Thoracic aorta (tissue), 2 donors: ENCODE measurements at regions not wholly inside any gene's neighbourhood (a gene's known extent, or its start where the extent isn't known, plus 50 kb on each side); places are given as distances from the start of the nearest gene placed in this dataset.

Experiments used
- ATAC-seq: fragments of 150-250 bp; one replicate; pipeline ENCODE4 v1.8.0; 2017; ENCODE audit warnings: low read depth; ENCODE audit not compliant: insufficient number of reproducible peaks, low FRiP score
- DNase-seq: peaks from one replicate; pipeline ENCODE4 v3.0.0-alpha.2; 2020; ENCODE audit warnings: low spot score
- H3K27ac ChIP-seq, 2 donors: fragments of 200-600 bp; sonication (generic); 1 replicate in 1 of 2; 2 replicates in 1 of 2; pipeline ENCODE4 v1.5.1; 2016; ENCODE audit warnings: mild to moderate bottlenecking in 2 of 2, moderate library complexity in 2 of 2
- H3K27me3 ChIP-seq: fragments of 200-600 bp; sonication (generic); replicated peaks from 2 replicates; pipeline ENCODE4 v1.6.0; 2016; ENCODE audit warnings: mild to moderate bottlenecking; ENCODE audit not compliant: insufficient read depth
- H3K36me3 ChIP-seq: fragments of 200-600 bp; sonication (generic); one replicate; pipeline ENCODE4 v1.5.1; 2016
- H3K4me1 ChIP-seq, 2 donors: fragments of 200-600 bp; sonication (generic); 1 replicate in 1 of 2; 2 replicates in 1 of 2; pipeline versions ENCODE4 v1.5.1 to v1.6.0; 2016; ENCODE audit warnings: low read depth in 2 of 2, mild to moderate bottlenecking in 1 of 2; ENCODE audit not compliant: control insufficient read depth in 1 of 2
- H3K4me3 ChIP-seq: fragments of 200-600 bp; sonication (generic); 2 replicates; pipeline ENCODE4 v1.5.1; 2016; ENCODE audit warnings: mild to moderate bottlenecking
- H3K9me3 ChIP-seq: fragments of 200-600 bp; sonication (generic); 2 replicates; pipeline ENCODE4 v1.5.1; 2016
- TF ChIP-seq, protein P1 (sequence below): fragments of 200-600 bp; sonication (generic); IDR thresholded peaks from one replicate; pipeline ENCODE4 v1.5.1; 2019; ENCODE audit warnings: antibody characterized with exemption

DNA sequence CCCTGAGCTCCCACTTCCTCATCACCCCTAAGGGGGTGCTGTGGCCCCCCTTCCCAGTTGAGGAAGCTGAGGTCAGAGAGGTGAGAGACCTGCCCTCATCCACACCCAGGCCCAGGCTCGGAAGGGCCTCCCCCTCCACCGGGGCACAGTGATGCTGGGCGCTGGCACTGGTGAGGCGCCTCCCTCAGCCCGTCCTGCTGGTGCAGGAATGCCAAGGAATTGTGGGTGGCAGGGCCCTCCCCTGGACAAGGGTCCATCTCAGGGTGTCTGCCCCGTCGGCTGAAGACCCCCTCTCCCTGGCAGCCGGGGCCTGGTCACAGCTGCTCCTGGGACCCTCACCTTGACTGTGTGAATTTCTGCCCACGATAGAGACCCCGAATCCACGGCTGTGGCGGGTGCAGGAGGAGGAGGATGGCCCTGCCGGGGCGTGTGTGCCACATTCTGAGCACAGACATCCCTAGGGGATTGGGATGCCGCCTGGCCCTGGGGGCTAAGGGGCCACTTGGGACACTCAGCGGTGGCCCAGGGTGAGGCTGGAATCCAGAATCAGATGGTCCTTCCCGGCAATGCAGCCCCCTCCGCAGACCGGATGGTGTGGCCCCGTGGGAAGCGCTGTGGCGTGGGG lies 70.2 kb upstream of the GATA5 start:
- ATAC-seq (no peak), DNase-seq (no peak)
- TF ChIP-seq, protein P1, sequence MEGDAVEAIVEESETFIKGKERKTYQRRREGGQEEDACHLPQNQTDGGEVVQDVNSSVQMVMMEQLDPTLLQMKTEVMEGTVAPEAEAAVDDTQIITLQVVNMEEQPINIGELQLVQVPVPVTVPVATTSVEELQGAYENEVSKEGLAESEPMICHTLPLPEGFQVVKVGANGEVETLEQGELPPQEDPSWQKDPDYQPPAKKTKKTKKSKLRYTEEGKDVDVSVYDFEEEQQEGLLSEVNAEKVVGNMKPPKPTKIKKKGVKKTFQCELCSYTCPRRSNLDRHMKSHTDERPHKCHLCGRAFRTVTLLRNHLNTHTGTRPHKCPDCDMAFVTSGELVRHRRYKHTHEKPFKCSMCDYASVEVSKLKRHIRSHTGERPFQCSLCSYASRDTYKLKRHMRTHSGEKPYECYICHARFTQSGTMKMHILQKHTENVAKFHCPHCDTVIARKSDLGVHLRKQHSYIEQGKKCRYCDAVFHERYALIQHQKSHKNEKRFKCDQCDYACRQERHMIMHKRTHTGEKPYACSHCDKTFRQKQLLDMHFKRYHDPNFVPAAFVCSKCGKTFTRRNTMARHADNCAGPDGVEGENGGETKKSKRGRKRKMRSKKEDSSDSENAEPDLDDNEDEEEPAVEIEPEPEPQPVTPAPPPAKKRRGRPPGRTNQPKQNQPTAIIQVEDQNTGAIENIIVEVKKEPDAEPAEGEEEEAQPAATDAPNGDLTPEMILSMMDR: no peak
- Histone ChIP-seq H3K27ac (no peak overlapping the region), H3K27me3 (no peaks in the 10 kb centered on the region), H3K4me1 (peaks cover 6 to 11% of the 10 kb centered on the region in 2 donors), H3K9me3 (no peaks in the 10 kb centered on the region), H3K4me3 (no peak overlapping the region), H3K36me3 (no peaks in the 10 kb centered on the region)

DNA sequence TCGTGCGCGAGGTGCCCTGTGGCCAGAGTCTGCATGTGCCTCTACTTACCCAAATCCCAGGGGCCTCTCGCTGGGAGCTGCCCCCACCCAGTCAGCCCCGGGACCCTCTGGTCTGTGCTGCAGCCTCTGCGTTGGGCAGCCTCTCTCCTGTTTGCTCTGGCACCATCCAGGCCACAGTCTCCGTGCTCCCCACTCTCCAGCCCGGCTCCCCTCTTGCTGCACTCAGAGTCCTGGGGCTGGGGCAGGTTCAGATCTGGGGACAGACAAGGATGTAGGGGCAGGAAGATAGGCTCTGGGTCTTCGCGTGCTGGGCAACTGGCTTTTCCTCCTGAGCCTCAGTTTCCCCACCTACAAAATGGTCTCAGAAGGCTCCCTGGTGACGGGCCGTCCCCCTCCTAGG lies 70.8 kb upstream of the GATA5 start:
- DNase-seq: no peak
- peaks cover 7 to 16% of the 10 kb centered on the region in 2 donors for H3K4me1 ChIP-seq
- H3K9me3 ChIP-seq: no peaks in the 10 kb centered on the region
- H3K27me3 ChIP-seq: no peaks in the 10 kb centered on the region
- H3K4me3 ChIP-seq: no peak overlapping the region
- ATAC-seq: no peak
- TF ChIP-seq, protein P1: no peak
- no peaks in the 10 kb centered on the region for H3K36me3 ChIP-seq
- H3K27ac ChIP-seq: no peak overlapping the region

DNA sequence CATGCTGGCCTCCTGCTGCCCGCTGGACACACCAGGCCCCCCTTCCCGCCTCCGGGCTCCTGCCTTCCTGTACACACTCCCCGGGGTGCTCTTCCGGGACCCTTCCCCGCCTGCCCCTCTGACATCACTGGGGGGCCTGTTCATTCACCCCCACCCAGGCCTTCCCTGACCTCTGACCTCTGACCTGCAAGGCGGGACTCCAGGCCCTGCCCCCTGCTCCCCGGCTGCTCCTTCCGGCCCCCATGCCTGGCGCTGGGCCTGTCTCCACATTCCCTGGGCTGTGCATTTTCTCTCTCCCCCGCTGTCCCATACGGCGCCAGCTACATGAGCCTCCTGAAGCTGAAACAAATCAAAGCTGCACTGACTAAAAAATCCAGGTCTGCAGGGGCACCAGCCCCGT lies 71.6 kb upstream of the GATA5 start:
- Histone ChIP-seq H3K27ac (no peak overlapping the region), H3K9me3 (no peaks in the 10 kb centered on the region), H3K4me3 (no peak overlapping the region), H3K27me3 (no peaks in the 10 kb centered on the region), H3K4me1 (peaks cover 10 to 21% of the 10 kb centered on the region in 2 donors), H3K36me3 (no peaks in the 10 kb centered on the region)
- TF ChIP-seq, protein P1: no peak
- no peak for DNase-seq
- no peak for ATAC-seq

DNA sequence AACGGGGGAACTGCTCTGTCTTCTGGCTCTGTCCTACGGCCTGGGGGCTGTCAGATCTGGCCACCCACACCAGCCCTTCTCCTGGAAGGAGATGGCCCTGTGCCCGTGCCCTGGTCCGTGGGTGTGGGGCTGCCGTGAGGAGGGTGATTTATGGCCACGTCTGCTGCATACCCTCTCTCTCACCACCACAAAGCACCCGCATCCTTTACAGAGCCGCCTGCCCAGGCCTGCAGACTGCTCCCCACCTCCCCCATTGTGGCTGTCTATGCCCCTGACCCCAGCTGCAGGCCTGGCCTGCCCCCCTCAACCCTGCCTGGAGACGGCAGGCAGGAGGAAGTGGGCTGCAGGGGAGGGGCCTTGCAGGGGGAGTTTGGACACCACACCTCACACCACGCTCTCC lies 72.7 kb upstream of the GATA5 start:
- Histone ChIP-seq H3K36me3 (no peaks in the 10 kb centered on the region), H3K27ac (no peak overlapping the region), H3K4me3 (no peak overlapping the region), H3K27me3 (no peaks in the 10 kb centered on the region), H3K4me1 (peaks cover 10 to 27% of the 10 kb centered on the region in 2 donors), H3K9me3 (no peaks in the 10 kb centered on the region)
- DNase-seq (no peak), ATAC-seq (no peak)
- TF ChIP-seq, protein P1: no peak

DNA sequence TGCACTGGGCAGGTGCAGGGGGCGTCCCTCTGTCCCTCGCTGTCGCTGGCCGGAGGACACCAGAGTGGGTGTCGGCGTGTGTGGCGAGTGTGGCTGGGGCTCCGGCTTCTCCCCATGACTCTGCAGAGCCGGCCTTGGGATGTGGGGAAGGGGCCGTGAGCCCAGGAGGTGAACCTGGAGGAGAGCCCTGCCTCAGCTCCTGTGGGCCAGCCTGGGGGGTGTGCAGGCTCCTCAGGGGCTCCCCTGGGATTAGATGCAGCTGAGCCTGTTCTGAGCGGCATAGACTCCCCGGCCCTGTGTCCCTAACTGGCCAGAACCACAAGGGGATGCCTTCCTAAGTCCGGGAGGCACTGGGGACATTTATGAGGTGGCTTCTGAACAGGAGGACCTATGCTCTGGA lies 73.2 kb upstream of the GATA5 start:
- peaks cover 10 to 27% of the 10 kb centered on the region in 2 donors for H3K4me1 ChIP-seq
- H3K4me3 ChIP-seq: no peak overlapping the region
- no peaks in the 10 kb centered on the region for H3K27me3 ChIP-seq
- TF ChIP-seq, protein P1: no peak
- no peaks in the 10 kb centered on the region for H3K9me3 ChIP-seq
- no peaks in the 10 kb centered on the region for H3K36me3 ChIP-seq
- no peak for ATAC-seq
- no peak overlapping the region for H3K27ac ChIP-seq
- no peak for DNase-seq
